ENCODE measurements at regions not wholly inside any gene's neighbourhood (a gene's known extent, or its start where the extent isn't known, plus 50 kb on each side); places are given as distances from the start of the nearest gene placed in this dataset.

GRCh38 chr5:12675959-12676358 is 771.7 kb upstream of the CTNND2 start:
- no peak for TF ChIP-seq CTCF (IDR thresholded peaks at IDR 0.05; ENCODE audit: control extremely low read depth in 1 of 3, insufficient read depth in 1 of 3, low read depth in 1 of 3, low read length in 3 of 3)
- TF ChIP-seq EP300 (IDR thresholded peaks at IDR 0.05; ENCODE audit: borderline replicate concordance in 1 of 2, low read depth in 2 of 2, low read length in 2 of 2), result no peak
- no peak for TF ChIP-seq POLR2AphosphoS5 (IDR thresholded peaks at IDR 0.05; ENCODE audit: low read depth, low read length)
- TF ChIP-seq TCF12 (IDR thresholded peaks at IDR 0.05; ENCODE audit: low read depth, low read length), result no peak
- TF ChIP-seq RXRA (IDR thresholded peaks at IDR 0.05; ENCODE audit: insufficient read depth, low read depth, low read length), result no peak
- TF ChIP-seq, protein P1, sequence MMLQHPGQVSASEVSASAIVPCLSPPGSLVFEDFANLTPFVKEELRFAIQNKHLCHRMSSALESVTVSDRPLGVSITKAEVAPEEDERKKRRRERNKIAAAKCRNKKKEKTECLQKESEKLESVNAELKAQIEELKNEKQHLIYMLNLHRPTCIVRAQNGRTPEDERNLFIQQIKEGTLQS (IDR thresholded peaks at IDR 0.05; ENCODE audit: insufficient read depth, low read depth, low read length), result no peak

Measured in H1 (cell line).